Activated T-cell treated with anti-CD3 and anti-CD28 coated beads, Interleukin-2, amount 50 U/mL, for 72 hours (primary cell): ENCODE measurements at regions not wholly inside any gene's neighbourhood (a gene's known extent, or its start where the extent isn't known, plus 50 kb on each side); places are given as distances from the start of the nearest gene placed in this dataset.
"Not testable (repeated sequence)": the region's sequence is repeated elsewhere in the genome, so short reads cannot be mapped to it uniquely, and the experiment has no call there.

Source experiments
- ATAC-seq, 2 donors: fragments of 150-1000 bp; cut with Tn5 transposase; replicated peaks in 1 of 2; 2 replicates each; pipeline ENCODE4 v1.10.0; 2021; ENCODE audit warnings: moderate library complexity in 2 of 2, mild to moderate bottlenecking in 1 of 2
- DNase-seq, 2 donors: peaks; one replicate each; pipeline ENCODE4 v3.0.0; 2021 to 2022; ENCODE audit warnings: mixed read lengths in 1 of 2
- H3K27ac Mint-ChIP-seq: one replicate; pipeline ENCODE4 v1.8.0; 2022; ENCODE audit warnings: mild to moderate bottlenecking, moderate library complexity, mixed read lengths
- H3K27me3 Mint-ChIP-seq: one replicate; pipeline ENCODE4 v1.8.0; 2022; ENCODE audit warnings: low read depth, mixed read lengths
- H3K36me3 Mint-ChIP-seq, 2 donors: one replicate each; pipeline ENCODE4 v1.8.0; 2022; ENCODE audit warnings: mixed read lengths in 2 of 2, mild to moderate bottlenecking in 1 of 2; ENCODE audit not compliant: insufficient read depth in 2 of 2
- H3K4me1 Mint-ChIP-seq: one replicate; pipeline ENCODE4 v1.8.0; 2022; ENCODE audit warnings: low read depth, mixed read lengths
- H3K4me3 Mint-ChIP-seq, 2 donors: one replicate each; pipeline ENCODE4 v1.8.0; 2022; ENCODE audit warnings: mild to moderate bottlenecking in 2 of 2, mixed read lengths in 2 of 2, moderate library complexity in 2 of 2
- H3K9me3 Mint-ChIP-seq, 2 donors: one replicate each; pipeline ENCODE4 v1.8.0; 2022; ENCODE audit warnings: mixed read lengths in 2 of 2

DNA sequence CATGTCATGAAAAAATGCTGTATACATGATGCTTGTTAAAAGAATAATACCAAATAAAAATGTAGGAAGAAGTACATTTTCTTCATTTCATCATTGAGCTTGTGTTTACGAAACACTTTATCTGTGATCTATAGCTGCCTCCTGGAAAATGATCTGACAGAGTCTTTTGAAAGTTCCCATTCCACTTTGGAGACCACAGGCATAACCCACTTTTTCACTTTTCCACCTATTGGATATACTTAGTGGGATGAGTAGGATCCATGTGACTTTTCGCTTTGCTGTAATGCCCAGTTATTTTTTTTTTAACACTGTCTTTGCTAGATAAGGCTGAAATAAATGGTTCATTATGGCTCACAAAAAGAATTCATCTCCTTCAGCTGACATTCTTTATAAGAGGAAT lies 773.0 kb upstream of the AMELY start:
- ATAC-seq, result no peak
- no peaks in the 10 kb centered on the region for H3K36me3 Mint-ChIP-seq
- H3K27ac Mint-ChIP-seq, result no peak overlapping the region
- H3K9me3 Mint-ChIP-seq, result no peaks in the 10 kb centered on the region
- no peaks in the 10 kb centered on the region for H3K27me3 Mint-ChIP-seq
- H3K4me3 Mint-ChIP-seq, result no peak overlapping the region
- DNase-seq, result no peak
- H3K4me1 Mint-ChIP-seq, result no peaks in the 10 kb centered on the region

DNA sequence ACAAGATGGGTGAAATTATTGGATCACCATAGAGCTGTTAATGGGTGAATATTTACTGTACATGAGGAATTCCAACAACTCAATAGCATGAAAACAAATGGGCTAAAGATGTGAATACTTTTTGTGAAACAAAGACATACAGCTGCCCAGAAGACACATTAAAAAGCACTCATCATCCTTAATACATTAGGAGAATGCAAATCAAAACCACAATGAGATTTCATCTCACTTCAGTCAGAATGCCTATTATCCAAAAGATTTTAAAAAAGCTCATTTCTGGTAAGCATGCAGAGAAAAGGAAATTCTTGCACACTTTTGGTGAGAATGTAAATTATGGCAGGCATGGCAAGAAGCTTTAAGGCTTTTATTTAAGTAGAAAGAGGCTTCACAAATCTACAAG lies 770.8 kb upstream of the AMELY start:
- Mint-ChIP-seq H3K4me1 (no peaks in the 10 kb centered on the region), H3K27me3 (no peaks in the 10 kb centered on the region), H3K4me3 (no peak overlapping the region), H3K36me3 (no peaks in the 10 kb centered on the region), H3K9me3 (no peaks in the 10 kb centered on the region), H3K27ac (no peak overlapping the region)
- no peak for DNase-seq
- ATAC-seq, result no peak

DNA sequence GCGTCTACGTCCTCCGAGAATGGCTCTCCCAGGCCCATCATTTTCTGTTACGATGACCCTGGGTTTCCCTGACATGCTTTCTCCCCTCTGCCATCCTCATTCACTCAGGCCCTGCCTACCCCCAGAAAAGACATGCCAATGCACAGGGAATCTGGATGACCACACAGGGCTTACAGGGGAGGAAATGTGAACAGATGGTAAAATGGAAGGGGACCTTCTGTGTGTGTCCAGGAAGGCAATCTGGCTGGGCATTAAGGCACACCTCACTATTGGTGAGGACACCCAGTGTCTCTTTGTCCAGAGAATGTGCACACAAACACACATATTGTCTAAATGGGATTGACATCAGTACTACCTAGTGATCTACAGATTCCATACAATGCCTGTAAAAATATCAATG lies 769.9 kb upstream of the AMELY start:
- DNase-seq (no peak), ATAC-seq (no peak)
- no peak overlapping the region for H3K4me3 Mint-ChIP-seq
- no peak overlapping the region for H3K27ac Mint-ChIP-seq
- no peaks in the 10 kb centered on the region for H3K36me3 Mint-ChIP-seq
- H3K27me3 Mint-ChIP-seq, result no peaks in the 10 kb centered on the region
- H3K4me1 Mint-ChIP-seq, result no peaks in the 10 kb centered on the region
- H3K9me3 Mint-ChIP-seq, result no peaks in the 10 kb centered on the region

DNA sequence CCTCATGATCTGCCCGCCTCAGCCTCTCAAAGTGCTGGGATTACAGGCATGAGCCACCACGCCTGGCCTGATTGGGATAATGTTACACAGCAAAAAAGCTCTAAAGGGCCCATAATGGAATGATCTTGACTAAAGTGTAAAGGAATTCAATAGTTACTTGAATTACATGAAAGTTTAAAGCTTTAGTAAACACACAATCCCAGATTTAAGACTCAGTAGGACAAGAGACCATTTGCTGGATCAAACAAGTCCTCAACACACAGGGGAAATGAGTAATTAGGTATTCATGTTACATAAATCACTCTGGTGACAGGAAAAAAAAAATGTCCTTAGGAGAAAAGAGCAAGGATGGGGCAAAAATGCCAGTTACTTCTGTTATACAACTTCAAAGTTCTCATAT lies 762.9 kb upstream of the AMELY start:
- no peaks in the 10 kb centered on the region for H3K9me3 Mint-ChIP-seq
- H3K36me3 Mint-ChIP-seq, result no peaks in the 10 kb centered on the region
- no peak overlapping the region for H3K4me3 Mint-ChIP-seq
- no peak for DNase-seq
- H3K27me3 Mint-ChIP-seq, result no peaks in the 10 kb centered on the region
- no peak for ATAC-seq
- no peak overlapping the region for H3K27ac Mint-ChIP-seq
- H3K4me1 Mint-ChIP-seq, result no peaks in the 10 kb centered on the region

DNA sequence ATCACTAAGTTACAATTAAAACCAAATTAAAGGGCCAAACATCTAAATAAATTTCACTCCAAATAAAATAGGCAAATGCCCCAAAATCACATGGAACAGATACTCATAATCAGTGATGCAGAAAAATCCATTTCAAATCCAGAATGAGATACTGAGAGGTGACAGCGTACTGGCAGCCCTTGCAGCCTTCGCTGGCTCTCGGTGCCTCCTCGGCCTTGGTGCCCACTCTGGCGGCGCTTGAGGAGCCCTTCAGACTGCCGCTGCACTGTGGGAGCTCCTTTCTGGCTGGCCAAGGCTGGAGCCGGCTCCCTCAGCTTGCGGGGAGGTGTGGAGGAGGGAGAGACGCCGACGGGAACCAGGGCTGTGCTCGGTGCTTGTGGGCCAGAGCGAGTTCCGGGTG lies 761.2 kb upstream of the AMELY start:
- Mint-ChIP-seq H3K9me3 (no peaks in the 10 kb centered on the region), H3K36me3 (no peaks in the 10 kb centered on the region), H3K27me3 (no peaks in the 10 kb centered on the region), H3K27ac (no peak overlapping the region), H3K4me3 (no peak overlapping the region), H3K4me1 (no peaks in the 10 kb centered on the region)
- no peak for DNase-seq
- ATAC-seq, result no peak

DNA sequence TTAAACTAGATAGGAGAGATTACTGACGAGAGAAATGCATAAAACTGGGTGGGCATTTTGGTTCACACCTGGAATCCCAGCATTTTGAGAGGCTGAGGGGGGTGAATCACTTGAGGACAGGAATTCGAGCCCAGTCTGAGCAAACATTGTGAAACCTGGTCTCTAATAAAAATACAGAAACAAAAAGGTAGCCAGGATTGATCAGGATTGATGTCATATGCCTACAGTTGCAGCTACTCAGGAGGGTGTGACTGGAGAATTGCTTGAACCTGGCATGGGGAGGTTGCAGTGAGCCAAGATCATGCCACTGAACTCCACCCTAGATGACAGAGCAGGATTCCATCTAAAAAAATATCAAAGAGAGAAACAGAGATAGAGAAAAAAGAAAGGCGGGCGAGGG lies 751.7 kb upstream of the AMELY start:
- Mint-ChIP-seq H3K27me3 (no peaks in the 10 kb centered on the region), H3K4me3 (no peak overlapping the region), H3K9me3 (no peaks in the 10 kb centered on the region), H3K27ac (no peak overlapping the region), H3K4me1 (no peaks in the 10 kb centered on the region), H3K36me3 (no peaks in the 10 kb centered on the region)
- no peak for DNase-seq
- no peak for ATAC-seq

DNA sequence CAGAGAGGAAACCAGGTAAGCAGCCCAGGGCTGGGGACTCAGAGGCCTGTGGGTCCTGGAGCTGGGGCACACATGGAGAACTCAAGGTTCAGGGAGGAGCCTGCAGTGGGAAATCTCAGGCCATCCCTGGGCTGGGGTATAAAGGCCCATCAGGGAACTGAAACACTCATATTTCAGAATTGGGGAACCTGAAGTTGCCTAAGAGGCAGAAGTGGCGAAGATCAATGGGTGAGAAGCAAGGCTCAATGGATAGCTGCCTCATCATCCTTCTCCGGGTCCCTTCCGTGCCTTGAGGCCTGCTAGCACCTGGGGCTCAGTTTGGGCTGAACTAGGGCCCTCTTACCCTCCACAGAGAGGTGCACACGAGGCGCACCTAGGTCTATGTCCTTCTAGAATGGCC lies 747.5 kb upstream of the AMELY start:
- Mint-ChIP-seq H3K9me3 (no peaks in the 10 kb centered on the region), H3K4me1 (no peaks in the 10 kb centered on the region), H3K4me3 (no peak overlapping the region), H3K27me3 (no peaks in the 10 kb centered on the region), H3K36me3 (no peaks in the 10 kb centered on the region), H3K27ac (no peak overlapping the region)
- DNase-seq (no peak), ATAC-seq (no peak)

DNA sequence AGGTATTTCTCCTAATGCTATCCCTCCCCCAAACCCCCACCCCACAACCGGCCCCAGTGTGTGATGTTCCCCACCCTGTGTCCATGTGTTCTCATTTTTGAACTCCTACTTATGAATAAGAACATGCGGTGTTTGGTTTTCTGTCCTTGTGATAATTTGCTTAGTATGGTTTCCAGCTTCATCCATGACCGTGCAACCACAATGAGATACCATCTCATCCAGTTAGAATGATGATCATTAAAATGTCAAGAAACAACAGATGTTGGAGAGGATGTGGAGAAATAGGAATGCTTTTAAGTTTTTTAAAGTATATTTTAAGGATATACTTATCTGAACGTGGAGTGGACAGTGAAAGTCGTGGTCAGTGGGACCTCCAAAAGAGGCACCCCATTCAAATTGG lies 745.0 kb upstream of the AMELY start:
- Mint-ChIP-seq H3K27ac (no peak overlapping the region), H3K4me3 (no peak overlapping the region), H3K4me1 (no peaks in the 10 kb centered on the region), H3K9me3 (no peaks in the 10 kb centered on the region), H3K36me3 (no peaks in the 10 kb centered on the region), H3K27me3 (no peaks in the 10 kb centered on the region)
- ATAC-seq (no peak), DNase-seq (no peak)

DNA sequence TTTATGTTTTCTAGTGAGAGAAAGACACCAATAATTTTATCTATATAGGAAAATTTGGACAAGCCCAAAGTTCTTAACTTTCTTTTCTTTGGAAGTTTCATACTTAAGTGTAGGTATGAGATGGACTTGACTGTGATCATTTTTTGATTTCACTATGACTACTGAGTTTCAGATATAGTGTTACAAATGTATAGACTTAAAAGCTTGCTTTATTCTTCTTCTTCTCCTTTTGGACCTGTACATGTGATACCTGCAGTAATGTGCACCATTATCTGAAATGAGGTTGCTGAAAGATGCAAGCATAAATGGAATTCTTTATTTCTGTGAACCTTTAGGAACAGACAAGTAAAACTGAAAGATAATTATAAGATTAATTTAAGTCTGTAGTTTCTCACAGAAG lies 743.4 kb upstream of the AMELY start:
- DNase-seq, result no peak
- H3K4me1 Mint-ChIP-seq, result no peaks in the 10 kb centered on the region
- H3K27ac Mint-ChIP-seq, result no peak overlapping the region
- no peaks in the 10 kb centered on the region for H3K9me3 Mint-ChIP-seq
- H3K27me3 Mint-ChIP-seq, result no peaks in the 10 kb centered on the region
- ATAC-seq, result no peak
- H3K36me3 Mint-ChIP-seq, result no peaks in the 10 kb centered on the region
- H3K4me3 Mint-ChIP-seq, result no peak overlapping the region

DNA sequence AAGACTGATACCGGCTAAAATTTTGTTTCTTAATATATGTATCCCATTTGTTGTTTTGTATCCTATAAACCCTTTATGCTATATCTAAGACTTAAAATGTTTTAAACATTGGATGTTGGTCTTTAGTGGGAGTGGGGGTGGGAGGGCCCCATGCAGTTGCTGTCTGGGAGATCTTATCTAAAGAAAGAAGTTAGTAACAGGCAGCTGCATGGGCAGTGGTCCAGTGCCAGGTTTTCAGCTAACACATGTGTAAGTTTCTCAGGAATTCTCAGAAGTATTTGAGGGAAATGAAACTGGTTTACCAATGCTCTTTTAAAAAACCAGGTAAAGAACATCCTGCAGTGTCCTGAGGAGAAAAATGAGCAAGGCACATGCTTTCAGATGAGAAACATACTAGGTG lies 738.3 kb upstream of the AMELY start:
- H3K4me1 Mint-ChIP-seq, result not testable (repeated sequence)

More for the DNA sequence above, 738.3 kb upstream of the AMELY start:
- not testable (repeated sequence) for H3K9me3 Mint-ChIP-seq, H3K4me3 Mint-ChIP-seq, H3K27ac Mint-ChIP-seq, H3K36me3 Mint-ChIP-seq, H3K27me3 Mint-ChIP-seq, ATAC-seq, DNase-seq
